HG02973 (cell line): ENCODE measurements at regions not wholly inside any gene's neighbourhood (a gene's known extent, or its start where the extent isn't known, plus 50 kb on each side); places are given as distances from the start of the nearest gene placed in this dataset.
"Not testable (repeated sequence)": the region's sequence is repeated elsewhere in the genome, so short reads cannot be mapped to it uniquely, and the experiment has no call there.

ENCODE experiments used
- ATAC-seq: cut with Tn5 transposase; IDR thresholded peaks from one replicate; pipeline ENCODE4 v1.9.1; 2021; ENCODE audit warnings: moderate library complexity; ENCODE audit not compliant: unreplicated experiment

DNA sequence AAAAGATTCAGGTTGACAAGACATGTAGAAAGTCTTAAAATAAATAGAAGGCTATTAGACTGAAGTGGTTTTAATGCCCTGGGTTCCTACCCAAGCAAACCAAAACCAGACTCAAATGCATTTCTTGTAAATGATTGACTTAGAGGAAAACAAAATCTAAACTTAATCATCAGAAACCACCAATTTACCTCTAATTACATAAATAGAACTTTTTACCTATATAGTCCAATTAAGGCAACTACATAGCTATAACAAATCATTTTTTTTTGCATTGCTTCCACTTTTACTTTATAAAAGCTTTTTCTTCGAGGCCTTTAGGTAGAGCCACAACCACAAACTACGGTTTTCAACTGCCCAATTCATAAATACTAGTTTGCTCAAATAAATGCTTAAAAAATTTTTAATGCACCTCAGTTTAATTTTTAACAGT lies 231.3 kb upstream of the ARHGEF26 start:
- peak; percentile 45 for ATAC-seq

DNA sequence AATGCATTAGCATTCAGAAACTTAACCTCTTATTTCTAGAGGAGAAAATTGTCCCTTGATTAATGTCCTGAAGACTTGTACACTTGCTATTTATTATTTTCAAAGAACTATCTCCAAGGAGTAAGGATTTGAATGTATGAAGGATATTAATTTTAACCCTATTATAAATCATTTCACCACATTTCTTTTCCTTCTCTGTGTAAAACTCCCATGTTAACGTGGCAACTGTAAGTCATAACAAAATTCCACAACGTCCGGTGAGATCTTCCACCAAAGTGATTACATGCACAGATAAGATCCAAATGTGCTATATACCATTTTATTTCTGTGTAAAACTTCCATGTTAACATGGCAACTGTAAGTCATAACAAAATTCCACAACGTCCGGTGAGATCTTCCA lies 229.1 kb upstream of the ARHGEF26 start:
- ATAC-seq, result no peak

DNA sequence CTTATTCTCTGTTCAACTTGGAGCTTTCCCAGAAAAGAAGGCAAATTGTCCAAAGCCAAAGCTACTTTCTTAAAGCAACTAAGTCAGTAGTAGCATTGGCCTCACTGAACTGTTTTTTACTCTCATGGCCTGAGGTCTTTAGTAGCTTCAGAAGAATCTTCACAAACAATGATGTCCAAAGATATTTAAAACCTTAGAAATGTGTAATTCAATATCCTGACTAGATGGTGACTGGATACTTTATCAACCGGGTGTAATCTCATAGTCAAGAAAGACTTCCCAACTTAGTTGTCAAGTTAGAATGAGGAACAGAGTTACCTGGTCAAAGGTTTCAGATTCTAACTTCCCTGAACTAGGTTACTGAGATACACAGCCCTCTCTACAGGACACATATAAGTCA lies 226.3 kb upstream of the ARHGEF26 start:
- ATAC-seq, result no peak

DNA sequence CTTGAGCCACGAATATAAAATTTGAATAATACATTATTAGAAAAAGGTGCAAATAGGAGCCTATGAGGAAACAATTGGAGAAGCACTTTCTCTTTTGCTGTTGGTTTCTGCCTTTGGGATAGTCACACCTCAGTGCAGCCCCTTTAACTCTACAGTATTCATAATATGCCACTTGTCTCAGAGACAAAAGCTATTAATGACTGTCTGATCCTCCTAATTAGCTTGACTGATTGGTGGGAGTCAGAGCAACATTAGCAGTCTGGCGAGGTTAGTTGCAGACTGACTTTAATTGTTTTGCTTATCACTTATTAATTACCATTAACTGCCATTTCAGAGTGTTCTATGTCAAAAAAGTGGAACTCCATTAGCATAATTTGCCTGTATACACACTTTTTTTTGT lies 225.0 kb upstream of the ARHGEF26 start:
- ATAC-seq, result no peak

DNA sequence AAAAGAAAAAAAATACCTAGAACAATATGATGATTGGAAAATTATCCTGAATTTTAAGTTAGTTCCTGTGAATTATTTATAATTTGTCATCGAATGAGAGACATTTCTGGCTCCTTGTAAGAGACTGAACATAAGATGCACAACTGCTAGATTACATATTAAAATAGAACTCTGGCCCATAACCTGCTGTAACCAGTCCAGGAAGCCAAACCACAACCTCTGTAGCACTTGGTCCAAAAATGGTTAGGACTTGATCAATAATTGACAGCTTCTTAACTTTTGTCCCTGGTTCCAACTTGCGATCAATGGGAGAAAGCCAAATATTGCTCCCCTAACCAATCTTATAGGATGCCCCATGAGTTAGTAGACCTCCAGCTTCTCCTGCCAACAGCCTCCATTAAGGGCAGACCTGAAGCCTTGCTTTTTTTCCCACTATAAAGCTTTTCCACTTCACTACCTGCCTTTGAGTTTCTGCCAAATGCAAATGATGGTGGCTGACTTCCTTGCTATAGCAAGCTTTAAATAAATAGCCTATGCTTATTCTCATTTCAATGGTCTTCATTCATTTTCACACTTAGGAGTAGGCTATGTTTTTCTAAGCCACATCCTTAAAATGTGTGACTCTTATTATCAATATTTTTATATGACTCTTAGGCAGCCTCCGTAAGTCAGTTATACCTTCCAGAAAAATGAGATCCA lies 224.0 kb upstream of the ARHGEF26 start:
- peak; percentile 73 for ATAC-seq

DNA sequence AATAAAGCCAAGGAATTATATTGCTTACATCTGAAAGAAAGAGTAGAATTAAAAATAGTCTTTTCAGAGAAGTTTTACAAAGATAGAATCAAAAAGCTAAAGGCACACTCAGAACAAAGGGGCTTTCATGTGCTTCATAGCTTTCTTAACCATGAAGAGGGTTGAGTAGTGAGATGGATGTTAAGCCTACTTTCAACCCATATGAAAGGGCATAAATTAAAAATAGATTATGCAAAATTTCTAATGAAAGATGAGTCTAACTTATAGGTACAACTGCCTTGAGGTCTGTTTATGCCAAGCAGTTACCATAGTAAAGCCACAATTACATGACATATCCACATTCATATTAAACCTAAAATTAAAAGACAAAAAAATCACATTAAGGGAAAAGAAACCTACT lies 223.3 kb upstream of the ARHGEF26 start:
- ATAC-seq, result peak; percentile 89

DNA sequence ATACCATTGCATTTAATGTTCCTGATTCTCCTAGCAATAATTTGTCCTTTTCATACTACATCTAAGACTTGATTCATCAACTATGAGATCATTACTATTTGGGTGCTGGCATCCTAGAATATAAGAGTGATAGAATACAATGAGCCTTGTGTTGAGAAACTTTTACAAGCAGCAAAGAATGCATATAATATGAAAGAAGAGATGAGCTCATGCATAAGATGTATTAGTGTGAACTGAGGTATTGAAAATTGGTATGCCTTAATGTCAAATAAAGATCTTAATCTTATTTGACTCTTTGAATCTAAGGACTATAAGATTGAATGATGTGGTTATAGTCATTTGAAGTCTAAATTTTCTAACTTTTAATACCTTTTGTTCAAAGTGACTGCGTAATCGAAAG lies 220.0 kb upstream of the ARHGEF26 start:
- ATAC-seq, result no peak

DNA sequence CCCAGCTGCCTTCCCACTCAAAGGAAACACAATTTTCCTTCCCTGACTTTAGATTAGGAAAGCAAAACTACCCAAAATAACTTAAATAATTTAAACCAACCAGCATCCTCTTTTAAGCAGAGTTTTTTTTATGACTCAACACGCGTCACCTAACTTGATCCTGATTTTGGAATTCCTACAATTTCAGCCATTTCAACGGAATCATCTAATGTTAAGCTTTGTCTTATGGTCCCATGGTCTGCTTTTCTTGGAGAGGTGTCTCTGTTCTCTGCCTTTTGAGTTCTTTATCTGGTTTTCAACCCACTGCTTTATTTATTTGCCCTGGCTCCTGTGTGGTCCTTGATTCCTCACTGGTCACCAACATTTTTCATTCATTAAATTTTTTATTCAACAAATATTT lies 219.2 kb upstream of the ARHGEF26 start:
- ATAC-seq, result no peak

DNA sequence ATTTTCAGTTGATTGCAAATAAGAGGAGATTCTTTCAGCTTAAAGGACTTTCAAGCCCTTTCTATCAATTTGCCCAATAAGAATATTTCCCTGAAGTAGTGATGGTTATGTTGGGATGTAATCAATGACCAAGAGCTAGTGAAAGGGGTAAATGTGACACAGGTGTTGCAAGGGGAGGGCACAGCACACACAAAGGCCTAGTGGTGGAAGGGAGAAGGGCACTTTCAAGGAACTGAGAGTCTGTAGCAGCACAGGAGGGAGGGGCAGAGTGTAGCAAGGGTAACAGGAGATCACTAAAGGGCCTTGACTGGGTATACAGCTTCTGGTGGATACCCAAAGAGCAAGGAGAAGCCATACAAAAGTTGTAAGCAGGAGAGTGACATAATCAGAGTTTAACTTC lies 217.8 kb upstream of the ARHGEF26 start:
- ATAC-seq, result peak; percentile 82

DNA sequence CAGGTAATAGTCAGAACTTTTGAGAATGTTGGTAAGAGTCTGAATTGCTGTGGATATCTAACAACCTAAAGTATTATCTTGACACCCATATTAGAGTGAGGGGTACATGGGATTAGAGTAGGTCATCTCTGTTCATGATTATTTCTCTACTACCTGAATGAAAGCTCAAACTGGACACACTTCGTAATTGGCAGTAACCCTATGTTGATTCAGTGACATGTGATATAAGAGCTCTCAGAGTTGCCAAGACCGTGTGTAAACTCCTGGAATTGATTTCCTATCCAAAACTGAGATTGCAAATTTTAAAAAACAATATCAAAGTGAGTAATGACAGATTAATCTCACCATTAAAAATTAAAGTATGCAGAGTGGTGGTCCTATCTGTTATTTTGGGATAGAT lies 214.8 kb upstream of the ARHGEF26 start:
- ATAC-seq, result no peak

DNA sequence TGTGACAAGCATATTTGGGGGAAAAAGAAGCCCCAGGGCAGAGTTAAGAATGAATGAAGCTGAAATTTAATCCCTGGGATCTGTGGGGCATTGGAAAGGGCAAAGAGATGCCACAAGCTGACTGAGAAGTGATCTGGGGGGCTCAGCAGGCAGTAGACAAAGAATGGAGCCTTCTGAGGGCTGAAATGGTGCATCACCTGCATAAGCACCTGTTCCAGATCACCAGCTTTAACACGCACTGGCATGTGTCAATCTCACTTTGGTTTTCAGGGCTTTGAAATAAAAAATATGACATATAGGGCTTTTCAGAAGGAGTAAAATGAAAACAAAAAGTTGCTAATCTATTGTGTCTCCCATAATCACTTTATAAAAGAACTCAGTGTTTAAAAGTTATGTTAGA lies 210.8 kb upstream of the ARHGEF26 start:
- ATAC-seq, result no peak

DNA sequence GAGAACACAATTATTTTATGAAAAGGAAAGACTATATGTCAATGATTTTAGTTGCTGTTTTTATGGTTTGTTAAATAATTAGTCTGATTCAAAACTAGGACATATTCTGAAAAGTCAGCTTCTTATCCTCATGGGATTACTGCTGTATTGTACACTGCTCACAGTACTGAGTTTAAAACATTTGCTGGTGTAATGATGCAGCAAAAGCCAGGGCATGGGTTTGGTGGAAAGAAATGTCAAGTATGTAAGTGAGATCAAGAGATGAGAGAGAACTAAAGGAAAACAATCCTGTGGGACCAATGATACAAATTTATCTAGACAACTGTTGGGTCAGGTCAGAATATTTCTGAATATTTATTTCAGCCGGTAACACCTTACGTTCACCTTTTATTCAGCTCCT lies 210.1 kb upstream of the ARHGEF26 start:
- ATAC-seq, result no peak

DNA sequence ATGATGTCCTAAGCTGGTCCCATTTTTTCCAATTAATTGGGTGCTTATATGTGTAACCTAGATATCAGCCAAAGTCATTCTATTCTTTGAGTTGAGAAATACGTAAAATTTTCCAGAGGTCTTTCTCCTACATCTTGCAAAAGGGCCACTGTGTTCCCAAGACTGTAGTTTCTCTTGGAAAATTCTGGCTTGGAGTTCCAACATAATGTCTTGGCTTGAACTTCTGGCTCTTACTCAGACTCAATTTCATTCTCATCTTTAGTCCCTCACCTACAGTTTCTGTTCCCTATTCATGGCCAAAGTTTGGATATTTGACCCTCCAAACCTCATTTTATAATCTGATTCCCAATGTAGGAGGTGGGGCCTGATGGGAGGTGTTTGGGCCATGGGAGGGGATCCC lies 201.4 kb upstream of the ARHGEF26 start:
- ATAC-seq, result no peak

DNA sequence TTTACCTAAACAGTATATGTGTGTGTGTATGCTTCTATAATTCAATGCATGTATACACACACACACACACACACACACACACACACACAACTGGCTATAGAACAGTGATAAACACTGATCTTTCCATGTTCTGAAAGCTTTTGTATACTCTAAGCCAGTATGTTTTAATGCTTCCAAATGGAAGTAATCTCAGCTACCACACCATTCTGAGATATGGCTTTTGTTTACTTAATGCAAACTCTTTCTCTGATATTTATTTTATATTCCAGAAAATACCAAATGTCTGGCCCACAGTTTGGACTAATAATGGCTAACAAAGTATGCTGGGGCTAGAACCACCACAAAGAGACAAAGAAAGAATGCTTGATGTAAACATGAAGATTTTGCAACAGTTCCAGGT lies 199.4 kb upstream of the ARHGEF26 start:
- no peak for ATAC-seq

DNA sequence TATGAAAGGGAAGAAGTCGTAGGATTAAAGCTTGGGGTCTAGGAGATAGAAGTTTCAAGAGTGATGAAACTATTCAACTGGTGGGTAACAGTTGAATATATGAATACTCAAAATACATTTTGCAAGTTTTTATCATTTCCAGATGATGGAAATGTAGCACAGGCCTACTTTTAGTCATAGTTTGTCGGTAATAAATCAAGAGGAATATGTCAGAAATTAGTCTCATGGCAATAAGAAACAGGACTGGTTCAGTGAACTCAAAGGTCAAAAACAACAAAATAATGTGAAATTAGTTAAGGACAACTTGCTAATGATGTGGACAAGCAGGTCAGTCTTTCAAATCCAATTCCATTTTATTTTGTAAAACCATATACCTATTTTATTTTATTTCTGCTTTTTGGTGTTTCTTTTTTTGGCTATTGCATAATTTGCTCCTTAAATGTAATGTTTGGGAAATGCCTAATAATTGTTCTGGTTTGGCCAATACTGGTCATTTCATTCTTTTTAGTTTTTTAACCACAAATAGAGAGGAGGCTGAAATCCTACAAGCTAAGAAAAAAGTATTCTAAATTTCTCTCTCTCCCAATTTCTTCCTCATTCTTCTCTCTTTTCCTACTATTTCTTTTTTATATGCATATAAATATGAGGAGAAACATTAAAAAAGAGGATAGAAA lies 195.2 kb upstream of the ARHGEF26 start:
- ATAC-seq, result no peak

DNA sequence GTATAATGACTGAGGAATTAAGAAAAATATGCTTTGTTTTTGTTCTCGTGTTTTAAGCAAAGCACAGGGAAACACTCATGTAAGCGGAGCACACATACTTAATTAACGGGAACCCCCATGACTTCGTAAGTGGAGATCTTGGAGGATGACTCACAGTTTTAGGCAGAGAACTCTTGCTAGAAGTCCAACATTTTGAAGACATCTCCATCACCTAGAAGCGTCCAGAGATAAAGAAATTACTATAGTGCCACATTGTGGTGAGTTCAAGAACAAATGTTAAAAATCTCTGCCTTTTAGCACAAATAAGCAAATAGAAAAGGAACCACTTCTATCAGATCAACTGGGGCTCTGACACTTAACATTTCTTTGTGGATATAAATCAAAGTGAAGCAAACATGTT lies 194.1 kb upstream of the ARHGEF26 start:
- no peak for ATAC-seq

DNA sequence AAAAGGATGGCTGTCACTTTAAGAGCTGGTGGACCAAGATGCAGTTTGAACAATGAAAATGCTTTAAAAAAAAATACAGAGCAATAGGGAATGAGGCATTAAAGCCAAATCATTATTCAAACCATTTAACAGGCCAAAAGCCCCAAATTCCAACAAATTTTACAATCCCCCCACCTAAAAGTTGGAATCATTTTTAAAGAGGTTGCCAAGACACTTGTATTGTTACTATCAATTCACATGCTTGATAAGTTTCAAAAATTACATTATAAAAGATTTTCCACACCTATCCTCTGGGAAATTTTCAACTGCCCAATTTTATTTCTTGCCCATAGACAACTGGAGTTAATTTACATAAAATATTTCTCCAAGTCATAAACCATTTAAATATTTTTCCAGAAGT lies 192.3 kb upstream of the ARHGEF26 start:
- ATAC-seq, result no peak

DNA sequence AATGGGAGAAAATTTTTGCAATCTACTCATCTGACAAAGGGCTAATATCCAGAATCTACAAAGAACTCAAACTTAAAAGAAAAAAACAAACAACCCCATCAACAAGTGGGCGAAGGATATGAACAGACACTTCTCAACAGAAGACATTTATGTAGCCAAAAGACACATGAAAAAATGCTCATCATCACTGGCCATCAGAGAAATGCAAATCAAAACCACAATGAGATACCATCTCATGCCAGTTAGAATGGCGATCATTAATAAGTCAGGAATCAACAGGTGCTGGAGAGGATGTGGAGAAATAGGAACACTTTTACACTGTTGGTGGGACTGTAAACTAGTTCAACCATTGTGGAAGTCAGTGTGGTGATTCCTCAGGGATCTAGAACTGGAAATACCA lies 187.7 kb upstream of the ARHGEF26 start:
- not testable (repeated sequence) for ATAC-seq

DNA sequence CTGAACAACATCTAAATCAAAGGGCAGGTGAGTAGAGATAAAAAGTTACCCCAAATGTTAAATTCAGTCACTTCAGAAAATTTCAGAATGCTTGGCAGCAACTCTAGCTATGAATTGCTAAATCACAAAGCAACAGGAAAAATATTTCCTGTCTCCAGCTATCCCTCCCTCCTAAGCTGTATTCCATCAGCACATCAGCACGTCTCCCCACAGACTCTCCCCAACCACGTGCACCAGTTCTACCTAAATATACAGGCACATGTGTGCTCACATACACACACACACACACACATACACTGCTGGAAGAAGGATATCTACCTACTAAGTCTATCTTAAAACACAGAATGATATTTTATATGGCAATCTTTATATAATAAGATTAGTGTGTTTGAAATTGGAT lies 177.1 kb upstream of the ARHGEF26 start:
- ATAC-seq, result no peak

DNA sequence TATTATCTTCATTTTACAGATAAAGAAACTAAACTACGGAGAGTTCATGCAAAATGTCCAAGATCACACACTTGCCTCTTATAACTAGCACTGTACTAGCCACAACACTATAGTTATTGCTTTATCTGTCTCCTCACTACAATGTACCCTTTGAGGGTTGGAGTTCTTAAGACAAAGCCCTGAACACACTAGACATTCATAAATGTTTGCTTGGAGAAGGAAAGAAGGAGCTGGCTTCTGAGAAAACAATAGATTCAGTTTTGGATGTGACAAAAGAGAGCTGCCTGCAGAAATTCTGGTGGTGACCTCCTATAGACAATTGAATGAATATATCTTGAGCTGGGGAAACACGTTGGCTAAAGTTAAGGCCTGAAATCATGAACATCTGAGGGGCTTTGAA lies 169.9 kb upstream of the ARHGEF26 start:
- ATAC-seq, result no peak

DNA sequence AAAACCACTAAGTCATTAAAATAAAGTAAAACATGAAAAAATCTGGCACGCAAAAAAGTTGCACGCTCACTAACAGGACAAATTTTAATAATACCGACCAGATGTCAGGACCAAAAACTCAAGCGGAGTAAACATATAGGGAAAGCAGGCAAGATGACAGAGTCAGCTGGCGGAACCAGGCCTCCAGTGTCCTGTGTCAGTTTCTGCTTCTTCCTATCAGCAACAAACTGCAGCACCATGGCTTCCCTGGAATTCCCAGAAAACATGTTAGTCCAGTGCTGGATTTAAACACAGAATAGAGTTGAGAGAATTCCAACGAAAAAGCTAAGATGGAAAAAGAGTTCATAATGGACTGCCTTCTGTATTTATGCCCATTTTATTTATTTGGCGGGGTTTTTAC lies 169.1 kb upstream of the ARHGEF26 start:
- no peak for ATAC-seq

DNA sequence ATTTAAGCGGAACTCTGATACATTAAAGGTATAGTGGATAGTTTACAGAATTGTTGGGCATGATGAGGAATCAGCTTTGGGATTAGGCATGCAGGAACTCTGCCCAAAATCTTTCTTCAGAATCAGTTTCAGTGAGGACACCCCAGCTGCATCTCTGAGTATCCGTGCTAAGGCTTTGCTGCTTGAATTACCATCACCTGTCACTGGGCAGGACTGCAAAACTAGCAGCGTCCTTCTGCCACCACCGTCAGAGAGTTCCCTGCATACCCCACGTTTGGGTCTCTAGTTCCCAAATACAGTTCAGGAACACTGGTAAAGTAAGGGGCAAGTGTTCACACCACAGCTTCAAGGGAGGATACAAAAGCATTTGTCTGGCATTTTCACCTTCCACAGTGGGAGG lies 164.6 kb upstream of the ARHGEF26 start:
- ATAC-seq, result no peak

DNA sequence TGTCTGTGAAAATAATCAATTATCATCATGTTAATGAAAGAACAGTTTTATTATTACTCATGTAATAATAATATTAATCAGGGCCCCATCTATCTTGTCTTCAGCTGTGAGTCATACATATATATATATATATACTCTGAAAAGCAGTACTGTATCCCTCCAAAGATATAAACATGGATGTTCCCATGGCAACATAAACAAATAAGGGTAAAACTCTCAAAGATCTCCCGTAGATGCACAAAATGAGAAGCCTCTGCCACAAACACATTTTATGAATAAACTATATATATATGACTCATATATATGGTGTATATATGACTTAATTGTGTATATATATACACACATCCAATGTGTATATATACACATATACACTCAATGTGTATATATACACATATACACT lies 163.8 kb upstream of the ARHGEF26 start:
- no peak for ATAC-seq
